ENCODE measurements at regions not wholly inside any gene's neighbourhood (a gene's known extent, or its start where the extent isn't known, plus 50 kb on each side); places are given as distances from the start of the nearest gene placed in this dataset.
A peak's percentile ranks its signal among the peaks of the same experiment; 100 is the strongest.

DNA sequence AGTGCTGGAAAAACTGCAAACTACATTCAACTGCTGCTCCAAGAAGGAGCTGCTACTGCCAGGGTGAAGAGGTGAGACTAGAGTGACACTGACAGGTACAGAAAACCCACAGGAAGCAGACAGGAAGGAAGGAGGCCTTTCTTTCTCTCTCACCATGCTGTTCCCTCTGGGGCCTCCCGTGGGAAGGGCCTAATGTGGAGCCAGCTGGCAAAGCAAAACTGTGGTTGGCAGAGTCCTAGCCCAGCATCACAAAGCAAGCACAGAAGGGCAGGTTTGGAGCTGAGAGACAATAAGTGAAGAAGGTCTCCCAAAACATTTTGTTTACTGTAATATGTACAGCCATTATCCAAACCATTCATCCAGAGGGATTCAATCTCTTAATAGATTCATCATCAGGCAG is 122.5 kb upstream of the MAX start:
- H3K4me2 ChIP-seq, result peak overlapping the region; percentile 58 to 92 (median 79)
- TF ChIP-seq Cebpa-rat (IDR thresholded peaks at IDR 0.05), result no peak
- peak overlapping the region in 5 of 11 experiments; percentile 21 to 61 (median 45); a peak in 8 of 22 replicates for H3K27ac ChIP-seq
- H4K20me1 ChIP-seq, result no peaks in the 10 kb centered on the region
- H3K27me3 ChIP-seq, result no peaks in the 10 kb centered on the region
- H3K9me3 ChIP-seq (replicated peaks in 1 of 11), result peaks cover 0 to 6% (median 3%) of the 10 kb centered on the region in 11 experiments; a peak in 7 of 22 replicates
- peak overlapping the region in 1 of 10 experiments; percentile 12; a peak in 2 of 20 replicates for H3K4me3 ChIP-seq
- no peaks in the 10 kb centered on the region for H3K36me3 ChIP-seq
- H3K9ac ChIP-seq, result peak overlapping the region in 5 of 11 experiments; percentile 2 to 55 (median 40); a peak in 5 of 22 replicates
- H3K4me1 ChIP-seq, result peaks cover 58 to 77% (median 68%) of the 10 kb centered on the region in 10 experiments

DNA sequence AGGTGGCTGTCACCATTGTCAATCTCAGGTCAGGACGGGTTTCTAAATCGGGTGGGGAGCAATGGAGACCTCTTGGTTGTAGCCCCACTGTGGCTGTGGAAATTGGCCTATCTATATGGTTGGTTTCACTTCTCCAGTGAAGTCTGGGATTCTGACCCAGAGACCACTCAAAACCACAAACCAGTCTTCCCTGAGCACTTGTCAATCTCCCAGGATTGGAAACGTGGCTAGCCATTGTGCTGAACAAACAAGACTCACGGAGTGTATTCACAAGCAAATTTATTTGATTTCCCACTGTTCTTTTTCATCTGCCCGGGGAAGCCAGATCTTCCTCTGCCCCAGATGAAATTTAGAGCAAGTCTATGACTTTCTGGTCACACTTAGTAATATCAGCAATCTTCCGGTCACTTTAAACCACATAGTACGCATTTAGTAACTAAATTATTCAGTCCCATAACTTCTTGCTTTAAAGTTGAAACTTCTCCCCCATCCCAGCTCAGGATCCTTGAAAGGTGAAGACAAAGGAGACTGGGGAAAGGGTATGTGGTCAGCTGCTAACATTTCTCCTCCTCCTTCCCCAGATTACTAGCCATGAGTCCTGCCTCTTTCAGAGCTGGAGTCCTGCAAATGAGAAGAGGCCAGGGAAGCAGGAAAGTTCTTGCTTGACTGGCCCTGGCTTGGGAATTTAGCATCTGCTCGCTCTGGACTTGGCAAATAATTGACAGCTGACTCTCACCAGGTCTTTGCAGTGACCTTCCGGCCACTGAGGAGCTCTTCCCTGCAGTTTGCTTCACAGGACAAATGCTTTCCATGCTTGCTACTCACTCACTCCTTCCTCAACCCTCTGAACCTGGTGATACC is 123.2 kb upstream of the MAX start:
- Histone ChIP-seq H4K20me1 (no peaks in the 10 kb centered on the region), H3K9ac (peak overlapping the region in 1 of 11 experiments; percentile 48; a peak in 3 of 22 replicates), H3K4me1 (peaks cover 65 to 85% (median 76%) of the 10 kb centered on the region in 10 experiments), H3K27ac (peak overlapping the region in 5 of 11 experiments; percentile 21 to 61 (median 45); a peak in 9 of 22 replicates), H3K4me3 (peak overlapping the region in 1 of 10 experiments; percentile 12; a peak in 3 of 20 replicates), H3K27me3 (no peaks in the 10 kb centered on the region), H3K9me3 (replicated peaks in 1 of 11) (no peaks in the 10 kb centered on the region), H3K36me3 (no peaks in the 10 kb centered on the region), H3K4me2 (peak overlapping the region; percentile 58 to 92 (median 79))
- TF ChIP-seq Cebpa-rat (IDR thresholded peaks at IDR 0.05), result no peak

GRCh38 chr14:65226824-65227604 is 124.7 kb upstream of the MAX start:
- H3K4me3 ChIP-seq, result no peak overlapping the region
- H3K27me3 ChIP-seq, result no peaks in the 10 kb centered on the region
- no peaks in the 10 kb centered on the region for H3K36me3 ChIP-seq
- peak overlapping the region in 1 of 11 experiments; percentile 20; a peak in 3 of 22 replicates for H3K27ac ChIP-seq
- peaks cover 59 to 84% (median 78%) of the 10 kb centered on the region in 10 experiments for H3K4me1 ChIP-seq
- H3K4me2 ChIP-seq, result peak overlapping the region; percentile 58 to 92 (median 79)
- TF ChIP-seq Cebpa-rat (IDR thresholded peaks at IDR 0.05), result peak in 7 of 11 experiments; percentile 43 to 83 (median 69); a peak in 9 of 22 replicates
- H3K9ac ChIP-seq, result no peak overlapping the region
- no peaks in the 10 kb centered on the region for H3K9me3 ChIP-seq (replicated peaks in 1 of 11)
- no peaks in the 10 kb centered on the region for H4K20me1 ChIP-seq

- H3K27ac ChIP-seq, result no peak overlapping the region
- H3K9ac ChIP-seq, result no peak overlapping the region
- no peak for TF ChIP-seq Cebpa-rat (IDR thresholded peaks at IDR 0.05)
- H3K27me3 ChIP-seq, result no peaks in the 10 kb centered on the region
- H3K9me3 ChIP-seq (replicated peaks in 1 of 11), result no peaks in the 10 kb centered on the region
- peaks cover 56 to 72% (median 69%) of the 10 kb centered on the region in 10 experiments for H3K4me1 ChIP-seq
- no peak overlapping the region for H3K4me3 ChIP-seq
- peak overlapping the region; percentile 40 to 96 (median 83) for H3K4me2 ChIP-seq
- H3K36me3 ChIP-seq, result no peaks in the 10 kb centered on the region
- no peaks in the 10 kb centered on the region for H4K20me1 ChIP-seq
These were observed 126.1 kb upstream of the MAX start for GRCh38 chr14:65228436-65228835.

GRCh38 chr14:65228956-65229747 is 126.8 kb upstream of the MAX start:
- Histone ChIP-seq H3K27ac (peak overlapping the region; percentile 34 to 78 (median 71); a peak in 19 of 22 replicates), H3K27me3 (no peaks in the 10 kb centered on the region), H3K9me3 (replicated peaks in 1 of 11) (no peaks in the 10 kb centered on the region), H3K4me2 (peak overlapping the region; percentile 78 to 96 (median 88)), H4K20me1 (no peaks in the 10 kb centered on the region), H3K36me3 (no peaks in the 10 kb centered on the region), H3K4me3 (peak overlapping the region; percentile 34 to 65 (median 50); a peak in 16 of 20 replicates), H3K9ac (peak overlapping the region; percentile 59 to 74 (median 71); a peak in 20 of 22 replicates), H3K4me1 (peaks cover 56 to 66% (median 63%) of the 10 kb centered on the region in 10 experiments)
- no peak for TF ChIP-seq Cebpa-rat (IDR thresholded peaks at IDR 0.05)

- peak overlapping the region; percentile 78 to 96 (median 88) for H3K4me2 ChIP-seq
- peak overlapping the region; percentile 34 to 78 (median 71); a peak in 19 of 22 replicates for H3K27ac ChIP-seq
- H3K4me3 ChIP-seq, result peak overlapping the region; percentile 34 to 65 (median 50)
- H3K27me3 ChIP-seq, result no peaks in the 10 kb centered on the region
- H3K9me3 ChIP-seq (replicated peaks in 1 of 11), result no peaks in the 10 kb centered on the region
- H3K9ac ChIP-seq, result peak overlapping the region; percentile 59 to 74 (median 71)
- peaks cover 49 to 58% (median 55%) of the 10 kb centered on the region in 10 experiments for H3K4me1 ChIP-seq
- TF ChIP-seq Cebpa-rat (IDR thresholded peaks at IDR 0.05), result no peak
- no peaks in the 10 kb centered on the region for H3K36me3 ChIP-seq
- H4K20me1 ChIP-seq, result no peaks in the 10 kb centered on the region
These were observed 127.7 kb upstream of the MAX start for GRCh38 chr14:65229748-65230728.

DNA sequence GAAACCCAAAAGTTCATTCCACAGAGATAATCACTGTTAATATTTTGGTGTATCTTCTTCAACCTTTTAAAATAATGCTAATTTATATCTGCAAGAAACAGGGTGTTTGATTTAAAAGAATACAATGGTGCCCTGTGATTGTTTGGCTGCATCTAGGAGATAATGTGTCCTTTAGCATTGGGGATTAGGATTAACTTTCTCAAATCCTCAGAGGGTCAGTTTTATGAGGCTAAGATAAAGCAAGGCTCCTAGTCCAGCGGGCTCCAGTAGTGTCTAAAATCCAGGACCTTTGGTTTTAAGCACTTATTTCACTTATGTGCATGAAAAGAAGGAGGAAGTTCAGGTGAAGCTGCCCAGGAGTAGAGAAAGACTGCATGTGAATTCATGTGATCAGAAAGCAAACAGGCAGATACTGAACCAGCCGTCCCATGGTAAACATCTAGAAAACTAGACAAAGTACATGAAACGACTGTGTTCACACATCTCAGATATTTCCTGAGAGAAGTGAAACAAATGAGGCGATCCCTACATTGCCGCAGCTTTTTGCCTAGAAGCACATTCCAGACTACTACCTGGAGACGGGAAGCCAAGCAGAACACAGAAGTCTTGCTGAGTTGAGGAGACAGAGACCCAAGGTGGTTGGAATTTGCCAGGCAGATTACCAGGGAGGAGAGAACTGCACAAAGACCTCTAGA is 129.1 kb upstream of the MAX start:
- Histone ChIP-seq H3K4me1 (peaks cover 35 to 44% (median 41%) of the 10 kb centered on the region in 10 experiments), H4K20me1 (no peaks in the 10 kb centered on the region), H3K27me3 (no peaks in the 10 kb centered on the region), H3K27ac (no peak overlapping the region), H3K4me2 (no peak overlapping the region), H3K9ac (no peak overlapping the region), H3K9me3 (replicated peaks in 1 of 11) (no peaks in the 10 kb centered on the region), H3K4me3 (no peak overlapping the region), H3K36me3 (no peaks in the 10 kb centered on the region)
- no peak for TF ChIP-seq Cebpa-rat (IDR thresholded peaks at IDR 0.05)

Data from BLaER1 treated with 17β-estradiol and CSF1 and Interleukin-3, amounts not matched to agents 10 nM and 100 nM (cell line).